IMR-90 (cell line): ENCODE measurements at regions not wholly inside any gene's neighbourhood (a gene's known extent, or its start where the extent isn't known, plus 50 kb on each side); places are given as distances from the start of the nearest gene placed in this dataset.

Experiments
- ATAC-seq: fragments of 200-7000 bp; cut with Tn5 transposase; 2 replicates; pipeline ENCODE4 v1.9.1; 2020; ENCODE audit warnings: low read depth, mild to moderate bottlenecking, moderate library complexity
- BruUV-seq: library from RNA; stranded (reverse); fragments of 400-500 nt; replicated peaks from 2 replicates; lab custom pipeline; 2021; lab: Mats Ljungman, UMichigan
- CTCF ChIA-PET: fragments of 300-600 bp; formaldehyde crosslinking; extraction: SDS; loops from one replicate; lab custom pipeline; 2021; ENCODE audit warnings: antibody characterized with exemption; lab: Yijun Ruan, JAX
- POLR2A ChIA-PET: fragments of 300-600 bp; sonication (Branson Sonifier 250); formaldehyde crosslinking; loops from one replicate; lab custom pipeline; 2022; ENCODE audit warnings: antibody characterized with exemption; ENCODE audit not compliant: unreplicated experiment; lab: Charles Lee
- DNase-seq: peaks from one replicate; pipeline ENCODE4 v3.0.0; 2013
- H2AFZ ChIP-seq: replicated peaks from 2 replicates; pipeline ENCODE3; 2013; ENCODE audit warnings: low read length, mild to moderate bottlenecking; ENCODE audit not compliant: poor library complexity
- H2AK5ac ChIP-seq: 2 replicates; pipeline ENCODE4 v1.6.1; 2013; ENCODE audit warnings: low read depth, low read length, inconsistent platforms
- H2AK9ac ChIP-seq: replicated peaks from 2 replicates; pipeline ENCODE3; 2013; ENCODE audit warnings: mild to moderate bottlenecking, low read depth, low read length, moderate library complexity; ENCODE audit not compliant: poor library complexity
- H2BK120ac ChIP-seq: 2 replicates; pipeline ENCODE4 v1.6.1; 2013; ENCODE audit warnings: low read depth, low read length, inconsistent platforms
- H2BK15ac ChIP-seq: 3 replicates; pipeline ENCODE4 v1.6.1; 2013; ENCODE audit warnings: low read depth, low read length, inconsistent platforms
- H2BK20ac ChIP-seq: 2 replicates; pipeline ENCODE4 v1.6.1; 2013; ENCODE audit warnings: low read depth, mild to moderate bottlenecking, inconsistent platforms, low read length, moderate library complexity
- H2BK5ac ChIP-seq: 2 replicates; pipeline ENCODE4 v1.6.1; 2013; ENCODE audit warnings: mild to moderate bottlenecking, low read depth, low read length, inconsistent platforms; ENCODE audit not compliant: poor library complexity, severe bottlenecking
- H3K14ac ChIP-seq: replicated peaks from 2 replicates; pipeline ENCODE4 v1.6.1; 2013; ENCODE audit warnings: low read depth, low read length, inconsistent platforms
- H3K18ac ChIP-seq: 2 replicates; pipeline ENCODE4 v1.6.1; 2013; ENCODE audit warnings: low read depth, low read length, control low read depth
- H3K23ac ChIP-seq: 2 replicates; pipeline ENCODE4 v1.6.1; 2013; ENCODE audit warnings: low read depth, low read length, inconsistent platforms
- H3K27ac ChIP-seq: 2 replicates; pipeline ENCODE4 v1.5.1; 2013; ENCODE audit warnings: mild to moderate bottlenecking, control low read depth, low read length; ENCODE audit not compliant: insufficient read depth
- H3K27me3 ChIP-seq: 2 replicates; pipeline ENCODE4 v1.6.1; 2013; ENCODE audit warnings: low read length; ENCODE audit not compliant: control insufficient read depth, insufficient read depth
- H3K36me3 ChIP-seq: 2 replicates; pipeline ENCODE4 v1.6.1; 2013; ENCODE audit warnings: low read length, mixed read lengths; ENCODE audit not compliant: control insufficient read depth, insufficient read depth
- H3K4ac ChIP-seq: 2 replicates; pipeline ENCODE4 v1.6.1; 2013; ENCODE audit warnings: low read depth, low read length, inconsistent platforms
- H3K4me1 ChIP-seq: 2 replicates; pipeline ENCODE4 v1.6.1; 2013; ENCODE audit warnings: low read length, mixed read lengths; ENCODE audit not compliant: control insufficient read depth, insufficient read depth
- H3K4me2 ChIP-seq: 2 replicates; pipeline ENCODE4 v1.6.1; 2013; ENCODE audit warnings: low read depth, mild to moderate bottlenecking, control low read depth, low read length, moderate library complexity
- H3K4me3 ChIP-seq: 2 replicates; pipeline ENCODE4 v1.5.1; 2013; ENCODE audit warnings: low read depth, mild to moderate bottlenecking, control low read depth, low read length, moderate library complexity; ENCODE audit not compliant: insufficient read depth
- H3K56ac ChIP-seq: 2 replicates; pipeline ENCODE4 v1.6.1; 2013; ENCODE audit warnings: low read length, inconsistent platforms; ENCODE audit not compliant: insufficient read depth; ENCODE audit errors: extremely low read depth
- H3K79me1 ChIP-seq, 2 experiments: 2 replicates each; pipeline ENCODE4 v1.6.1; 2013; ENCODE audit warnings: low read length in 2 of 2, inconsistent platforms in 1 of 2, low read depth in 1 of 2
- H3K9ac ChIP-seq: 2 replicates; pipeline ENCODE4 v1.6.1; 2013; ENCODE audit warnings: low read depth, low read length, control low read depth
- H3K9me1 ChIP-seq: 2 replicates; pipeline ENCODE4 v1.6.1; 2013; ENCODE audit warnings: low read length, inconsistent platforms; ENCODE audit not compliant: insufficient read depth
- H3K9me3 ChIP-seq: 2 replicates; pipeline ENCODE4 v1.6.1; 2013; ENCODE audit warnings: low read length; ENCODE audit not compliant: control insufficient read depth, insufficient read depth
- H4K20me1 ChIP-seq: 2 replicates; pipeline ENCODE4 v1.6.1; 2013; ENCODE audit warnings: low read length, inconsistent platforms; ENCODE audit not compliant: insufficient read depth
- H4K5ac ChIP-seq: 2 replicates; pipeline ENCODE4 v1.6.1; 2013; ENCODE audit warnings: mild to moderate bottlenecking, low read depth, low read length, control low read depth
- H4K8ac ChIP-seq, 2 experiments: 2 replicates each; pipeline ENCODE4 v1.6.1; 2013; ENCODE audit warnings: low read depth in 2 of 2, low read length in 2 of 2, control low read depth in 1 of 2, inconsistent platforms in 1 of 2
- H4K91ac ChIP-seq: 2 replicates; pipeline ENCODE4 v1.6.1; 2013; ENCODE audit warnings: low read depth, low read length, inconsistent platforms; ENCODE audit not compliant: insufficient read depth
- BHLHE40 ChIP-seq: fragments of 150-350 bp; IDR thresholded peaks from 2 replicates; pipeline ENCODE4 v1.6.1; 2016; ENCODE audit warnings: mild to moderate bottlenecking, low read depth, low read length
- CEBPB ChIP-seq: IDR thresholded peaks from 2 replicates; pipeline ENCODE4 v1.6.1; 2012; ENCODE audit warnings: low read depth, low read length, improper control_type of control experiment
- CHD1 ChIP-seq: IDR thresholded peaks from 2 replicates; pipeline ENCODE4 v1.6.1; 2012; ENCODE audit warnings: low read depth, low read length, improper control_type of control experiment
- FOS ChIP-seq: fragments of 150-350 bp; IDR thresholded peaks from 2 replicates; pipeline ENCODE4 v1.6.1; 2016; ENCODE audit warnings: low read depth, low read length
- MAFK ChIP-seq: IDR thresholded peaks from 2 replicates; pipeline ENCODE4 v1.6.1; 2012; ENCODE audit warnings: low read depth, low read length, improper control_type of control experiment
- MAZ ChIP-seq: IDR thresholded peaks from 2 replicates; pipeline ENCODE4 v1.6.1; 2012; ENCODE audit warnings: low read depth, mild to moderate bottlenecking, low read length, improper control_type of control experiment, moderate library complexity, borderline replicate concordance
- MXI1 ChIP-seq: IDR thresholded peaks from 2 replicates; pipeline ENCODE4 v1.6.1; 2012; ENCODE audit warnings: low read depth, mild to moderate bottlenecking, low read length, moderate library complexity, borderline replicate concordance
- NFE2L2 ChIP-seq: fragments of 150-350 bp; IDR thresholded peaks from 2 replicates; pipeline ENCODE4 v1.6.1; 2016; ENCODE audit warnings: low read depth, mild to moderate bottlenecking, low read length
- POLR2A ChIP-seq: IDR thresholded peaks from 2 replicates; pipeline ENCODE4 v1.6.1; 2012; ENCODE audit warnings: mild to moderate bottlenecking, low read depth, low read length
- RAD21 ChIP-seq: IDR thresholded peaks from 2 replicates; pipeline ENCODE4 v1.6.1; 2012; ENCODE audit warnings: low read length, improper control_type of control experiment
- RCOR1 ChIP-seq: IDR thresholded peaks from 2 replicates; pipeline ENCODE4 v1.6.1; 2012; ENCODE audit warnings: mild to moderate bottlenecking, low read length, improper control_type of control experiment; ENCODE audit not compliant: insufficient replicate concordance
- RFX5 ChIP-seq: IDR thresholded peaks from 2 replicates; pipeline ENCODE4 v1.8.0; 2012; ENCODE audit warnings: low read depth, mild to moderate bottlenecking, low read length, moderate library complexity
- SMC3 ChIP-seq: fragments of 150-350 bp; IDR thresholded peaks from 2 replicates; pipeline ENCODE4 v1.6.1; 2016; ENCODE audit warnings: low read depth, mild to moderate bottlenecking, antibody characterized with exemption, low read length, moderate library complexity
- WGBS, 2 experiments: methylation state at CpG; one replicate each; pipeline versions ENCODE4 v1.1.5 to v1.1.7; 2013; ENCODE audit warnings: missing lambda C conversion rate in 2 of 2; ENCODE audit not compliant: insufficient read length in 1 of 2; ENCODE audit errors: extremely low coverage in 2 of 2; 5-methylcytosine and 5-hydroxymethylcytosine counted together
- dilution Hi-C: fragments of 300-500 bp; cut with HindIII; formaldehyde crosslinking; loops from one replicate; pipeline ENCODE4 v1.14.3; 2018; ENCODE audit warnings: low sequenced_read_pairs; ENCODE audit not compliant: unreplicated experiment
- in situ Hi-C: fragments of 300-500 bp; cut with MboI; formaldehyde crosslinking; loops from 3 replicates; pipeline ENCODE4 v1.14.3; 2019; ENCODE audit warnings: low sequenced_read_pairs, inconsistent platforms, mixed read lengths
- intact Hi-C: fragments of 100-400 bp; cut with micrococcal nuclease; formaldehyde crosslinking; loops from 2 replicates; pipeline ENCODE4 v1.10.0; 2022
- TF ChIP-seq, protein P1 (sequence below): fragments of 150-350 bp; IDR thresholded peaks from 2 replicates; pipeline ENCODE4 v1.6.1; 2017; ENCODE audit warnings: mild to moderate bottlenecking, antibody characterized with exemption, low read length, low read depth
- TF ChIP-seq, protein P2 (sequence below): fragments of 150-350 bp; IDR thresholded peaks from 2 replicates; pipeline ENCODE4 v1.6.1; 2016; ENCODE audit warnings: low read depth, mild to moderate bottlenecking, low read length, moderate library complexity, borderline replicate concordance
- TF ChIP-seq, protein P3 (sequence below): conservative IDR thresholded peaks from 2 replicates; pipeline ENCODE4 v1.5.1; 2012; ENCODE audit warnings: mild to moderate bottlenecking, low read depth, low read length, improper control_type of control experiment

GRCh38 chr5:69035665-69036064, 58.1 kb upstream of the SLC30A5 start:
- no peaks in the 10 kb centered on the region for H3K9me3 ChIP-seq
- H3K36me3 ChIP-seq = no peaks in the 10 kb centered on the region
- no peak overlapping the region for H3K4me3 ChIP-seq
- dilution Hi-C loops (no loop called here), intact Hi-C loops (no loop called here), in situ Hi-C loops (no loop called here)
- no peak overlapping the region for H2BK20ac ChIP-seq
- H3K9me1 ChIP-seq = no peaks in the 10 kb centered on the region
- no peaks in the 10 kb centered on the region for H3K79me1 ChIP-seq
- no peaks in the 10 kb centered on the region for H3K4me1 ChIP-seq
- no peak overlapping the region for H2BK120ac ChIP-seq
- no peak overlapping the region for H3K56ac ChIP-seq
- H3K23ac ChIP-seq = no peak overlapping the region
- H4K5ac ChIP-seq = no peak overlapping the region
- no peak overlapping the region for H2AFZ ChIP-seq
- no peak overlapping the region for H3K4ac ChIP-seq
- H4K8ac ChIP-seq = no peak overlapping the region
- no peak overlapping the region for H4K91ac ChIP-seq
- TF ChIP-seq POLR2A (no peak), CHD1 (no peak), BHLHE40 (no peak), RAD21 (no peak), FOS (no peak), MAFK (no peak), RCOR1 (no peak), CEBPB (no peak), SMC3 (no peak), NFE2L2 (no peak), MXI1 (no peak), MAZ (no peak), RFX5 (no peak)
- TF ChIP-seq, protein P1, sequence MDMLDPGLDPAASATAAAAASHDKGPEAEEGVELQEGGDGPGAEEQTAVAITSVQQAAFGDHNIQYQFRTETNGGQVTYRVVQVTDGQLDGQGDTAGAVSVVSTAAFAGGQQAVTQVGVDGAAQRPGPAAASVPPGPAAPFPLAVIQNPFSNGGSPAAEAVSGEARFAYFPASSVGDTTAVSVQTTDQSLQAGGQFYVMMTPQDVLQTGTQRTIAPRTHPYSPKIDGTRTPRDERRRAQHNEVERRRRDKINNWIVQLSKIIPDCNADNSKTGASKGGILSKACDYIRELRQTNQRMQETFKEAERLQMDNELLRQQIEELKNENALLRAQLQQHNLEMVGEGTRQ = no peak
- TF ChIP-seq, protein P2, sequence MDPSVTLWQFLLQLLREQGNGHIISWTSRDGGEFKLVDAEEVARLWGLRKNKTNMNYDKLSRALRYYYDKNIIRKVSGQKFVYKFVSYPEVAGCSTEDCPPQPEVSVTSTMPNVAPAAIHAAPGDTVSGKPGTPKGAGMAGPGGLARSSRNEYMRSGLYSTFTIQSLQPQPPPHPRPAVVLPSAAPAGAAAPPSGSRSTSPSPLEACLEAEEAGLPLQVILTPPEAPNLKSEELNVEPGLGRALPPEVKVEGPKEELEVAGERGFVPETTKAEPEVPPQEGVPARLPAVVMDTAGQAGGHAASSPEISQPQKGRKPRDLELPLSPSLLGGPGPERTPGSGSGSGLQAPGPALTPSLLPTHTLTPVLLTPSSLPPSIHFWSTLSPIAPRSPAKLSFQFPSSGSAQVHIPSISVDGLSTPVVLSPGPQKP = no peak
- TF ChIP-seq, protein P3, sequence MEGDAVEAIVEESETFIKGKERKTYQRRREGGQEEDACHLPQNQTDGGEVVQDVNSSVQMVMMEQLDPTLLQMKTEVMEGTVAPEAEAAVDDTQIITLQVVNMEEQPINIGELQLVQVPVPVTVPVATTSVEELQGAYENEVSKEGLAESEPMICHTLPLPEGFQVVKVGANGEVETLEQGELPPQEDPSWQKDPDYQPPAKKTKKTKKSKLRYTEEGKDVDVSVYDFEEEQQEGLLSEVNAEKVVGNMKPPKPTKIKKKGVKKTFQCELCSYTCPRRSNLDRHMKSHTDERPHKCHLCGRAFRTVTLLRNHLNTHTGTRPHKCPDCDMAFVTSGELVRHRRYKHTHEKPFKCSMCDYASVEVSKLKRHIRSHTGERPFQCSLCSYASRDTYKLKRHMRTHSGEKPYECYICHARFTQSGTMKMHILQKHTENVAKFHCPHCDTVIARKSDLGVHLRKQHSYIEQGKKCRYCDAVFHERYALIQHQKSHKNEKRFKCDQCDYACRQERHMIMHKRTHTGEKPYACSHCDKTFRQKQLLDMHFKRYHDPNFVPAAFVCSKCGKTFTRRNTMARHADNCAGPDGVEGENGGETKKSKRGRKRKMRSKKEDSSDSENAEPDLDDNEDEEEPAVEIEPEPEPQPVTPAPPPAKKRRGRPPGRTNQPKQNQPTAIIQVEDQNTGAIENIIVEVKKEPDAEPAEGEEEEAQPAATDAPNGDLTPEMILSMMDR = no peak
- no peak overlapping the region for H3K14ac ChIP-seq
- CTCF ChIA-PET = no interaction called here
- no peak overlapping the region for H2BK5ac ChIP-seq
- BruUV-seq = no TSS peak
- POLR2A ChIA-PET = no interaction called here
- no CpG with 5 or more reads among the region's 4 CpGs for WGBS, 2 experiments
- H2AK5ac ChIP-seq = no peak overlapping the region
- no peak overlapping the region for H2BK15ac ChIP-seq
- no peak overlapping the region for H3K4me2 ChIP-seq
- H3K9ac ChIP-seq = no peak overlapping the region
- H2AK9ac ChIP-seq = no peak overlapping the region
- peaks cover 12% of the 10 kb centered on the region for H3K27me3 ChIP-seq
- no peaks in the 10 kb centered on the region for H4K20me1 ChIP-seq
- peak; percentile 24 for DNase-seq
- no peak overlapping the region for H3K27ac ChIP-seq
- H3K18ac ChIP-seq = no peak overlapping the region
- ATAC-seq = no peak; the same call in 1 of the 2 replicates
